Muscle layer of duodenum (tissue), 2 donors: ENCODE measurements at regions not wholly inside any gene's neighbourhood (a gene's known extent, or its start where the extent isn't known, plus 50 kb on each side); places are given as distances from the start of the nearest gene placed in this dataset.

Source experiments
- H3K27ac ChIP-seq: one replicate; pipeline ENCODE4 v1.7.0; 2013; ENCODE audit warnings: mild to moderate bottlenecking, low read length
- H3K27me3 ChIP-seq: one replicate; pipeline ENCODE4 v1.7.0; 2013; ENCODE audit warnings: low read depth, mild to moderate bottlenecking, control low read depth, low read length
- H3K36me3 ChIP-seq, 2 donors: one replicate each; pipeline ENCODE4 v1.7.0; 2013; ENCODE audit warnings: low read length in 2 of 2, control low read depth in 1 of 2, mild to moderate bottlenecking in 1 of 2; ENCODE audit not compliant: insufficient read depth in 2 of 2, control insufficient read depth in 1 of 2
- H3K4me1 ChIP-seq, 2 donors: one replicate each; pipeline ENCODE4 v1.7.0; 2013; ENCODE audit warnings: low read length in 2 of 2, mild to moderate bottlenecking in 2 of 2, control low read depth in 1 of 2, moderate library complexity in 1 of 2; ENCODE audit not compliant: insufficient read depth in 2 of 2, control insufficient read depth in 1 of 2
- H3K4me3 ChIP-seq, 2 donors: one replicate each; pipeline ENCODE4 v1.7.0; 2013; ENCODE audit warnings: low read length in 2 of 2, low read depth in 1 of 2, mild to moderate bottlenecking in 1 of 2
- H3K9me3 ChIP-seq, 2 donors: one replicate each; pipeline ENCODE4 v1.7.0; 2013; ENCODE audit warnings: low read length in 2 of 2, control low read depth in 1 of 2, mild to moderate bottlenecking in 1 of 2; ENCODE audit not compliant: control insufficient read depth in 1 of 2
- donor health status: healthy.

DNA sequence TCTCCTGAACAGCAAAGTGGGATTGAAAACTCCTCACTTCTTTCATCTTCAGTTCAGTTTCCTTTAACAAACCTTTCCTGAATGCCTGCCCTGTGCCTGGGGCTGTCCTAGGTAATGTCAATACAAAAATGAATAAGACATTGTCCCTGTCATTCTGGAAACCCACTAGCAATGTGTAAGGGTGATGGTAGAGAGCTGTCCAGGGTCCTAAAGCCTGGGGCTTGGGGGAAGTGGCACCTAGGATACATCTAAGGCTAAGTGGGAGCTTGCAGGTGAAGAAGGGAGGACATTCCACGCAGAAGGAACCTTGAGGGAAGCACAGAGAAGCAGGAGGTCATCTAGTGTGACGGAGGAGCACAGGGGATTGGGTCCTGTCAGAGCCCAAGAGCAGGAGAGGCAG, 212.7 kb upstream of the PPP2R3A start:
- H3K4me1 ChIP-seq = no peaks in the 10 kb centered on the region
- H3K4me3 ChIP-seq = no peak overlapping the region
- H3K27ac ChIP-seq = no peak overlapping the region
- H3K27me3 ChIP-seq = no peaks in the 10 kb centered on the region
- H3K9me3 ChIP-seq = no peaks in the 10 kb centered on the region
- no peaks in the 10 kb centered on the region for H3K36me3 ChIP-seq

GRCh38 chr3:135753506-135753905, 212.0 kb upstream of the PPP2R3A start:
- Histone ChIP-seq H3K27me3 (no peaks in the 10 kb centered on the region), H3K4me3 (no peak overlapping the region), H3K36me3 (no peaks in the 10 kb centered on the region), H3K27ac (no peak overlapping the region), H3K4me1 (no peaks in the 10 kb centered on the region), H3K9me3 (no peaks in the 10 kb centered on the region)

GRCh38 chr3:135755330-135756105, 210.0 kb upstream of the PPP2R3A start:
- no peak overlapping the region for H3K27ac ChIP-seq
- no peak overlapping the region for H3K4me3 ChIP-seq
- no peaks in the 10 kb centered on the region for H3K4me1 ChIP-seq
- H3K9me3 ChIP-seq = no peaks in the 10 kb centered on the region
- no peaks in the 10 kb centered on the region for H3K27me3 ChIP-seq
- no peaks in the 10 kb centered on the region for H3K36me3 ChIP-seq

DNA sequence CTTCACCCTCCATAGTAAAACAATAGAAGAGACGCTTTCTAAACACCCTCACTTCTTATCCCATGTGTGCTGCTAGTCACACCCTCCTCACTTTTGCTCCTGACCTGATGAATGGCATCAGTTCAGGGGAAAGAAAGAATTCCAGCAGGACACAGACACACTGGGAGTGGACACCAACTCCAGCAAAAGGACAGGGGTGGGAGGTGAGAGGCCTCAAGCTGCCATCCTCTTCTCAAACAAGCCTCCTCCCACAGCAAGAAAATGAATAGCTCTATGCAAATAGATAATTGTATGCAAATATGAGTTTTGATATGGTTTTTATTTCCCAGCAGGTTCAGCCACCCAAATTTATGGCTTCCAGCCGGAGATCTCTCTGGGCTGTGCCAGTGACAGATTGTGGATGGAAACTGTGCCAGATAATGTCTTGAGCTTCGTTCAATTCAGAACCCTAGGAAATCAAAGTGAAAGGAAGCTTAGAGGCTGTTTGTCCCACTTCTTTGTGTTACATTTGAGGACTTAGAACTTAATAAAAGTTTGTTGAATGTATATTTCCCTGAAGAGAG, 209.3 kb upstream of the PPP2R3A start:
- H3K9me3 ChIP-seq = no peaks in the 10 kb centered on the region
- no peaks in the 10 kb centered on the region for H3K36me3 ChIP-seq
- no peaks in the 10 kb centered on the region for H3K27me3 ChIP-seq

GRCh38 chr3:135757421-135757820, 208.1 kb upstream of the PPP2R3A start:
- H3K9me3 ChIP-seq = no peaks in the 10 kb centered on the region
- H3K4me1 ChIP-seq = no peaks in the 10 kb centered on the region
- H3K4me3 ChIP-seq = no peak overlapping the region
- H3K27me3 ChIP-seq = no peaks in the 10 kb centered on the region
- H3K36me3 ChIP-seq = no peaks in the 10 kb centered on the region
- no peak overlapping the region for H3K27ac ChIP-seq

More for the DNA sequence above, 209.3 kb upstream of the PPP2R3A start:
- no peak overlapping the region for H3K27ac ChIP-seq
- no peak overlapping the region for H3K4me3 ChIP-seq
- no peaks in the 10 kb centered on the region for H3K4me1 ChIP-seq

- H3K4me3 ChIP-seq = no peak overlapping the region
- H3K9me3 ChIP-seq = no peaks in the 10 kb centered on the region
- H3K4me1 ChIP-seq = no peaks in the 10 kb centered on the region
- no peaks in the 10 kb centered on the region for H3K27me3 ChIP-seq
- no peaks in the 10 kb centered on the region for H3K36me3 ChIP-seq
- H3K27ac ChIP-seq = no peak overlapping the region
Observed at GRCh38 chr3:135758961-135759360, 206.6 kb upstream of the PPP2R3A start.

DNA sequence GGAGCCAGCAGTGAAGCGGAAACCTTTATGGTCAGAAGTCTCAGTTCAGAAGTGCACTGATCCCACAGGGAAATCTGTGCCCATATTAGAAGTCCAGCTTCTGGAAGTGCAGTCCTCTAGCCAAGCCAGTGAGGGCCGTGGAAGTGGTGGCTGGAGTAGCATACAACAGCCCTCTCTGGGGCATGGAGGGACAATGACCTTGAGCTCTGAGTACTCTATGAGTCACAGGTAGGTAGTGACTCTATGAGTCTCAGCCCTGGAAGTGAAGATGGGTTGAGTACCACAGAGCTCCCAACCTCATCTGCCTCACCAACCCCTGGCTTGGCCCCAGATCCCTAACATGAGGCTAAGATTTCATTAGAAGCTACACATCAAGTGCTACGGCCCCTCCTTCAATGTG, 205.9 kb upstream of the PPP2R3A start:
- no peak overlapping the region for H3K4me3 ChIP-seq
- no peak overlapping the region for H3K27ac ChIP-seq
- no peaks in the 10 kb centered on the region for H3K9me3 ChIP-seq
- H3K36me3 ChIP-seq = no peaks in the 10 kb centered on the region
- H3K4me1 ChIP-seq = no peaks in the 10 kb centered on the region
- H3K27me3 ChIP-seq = no peaks in the 10 kb centered on the region

DNA sequence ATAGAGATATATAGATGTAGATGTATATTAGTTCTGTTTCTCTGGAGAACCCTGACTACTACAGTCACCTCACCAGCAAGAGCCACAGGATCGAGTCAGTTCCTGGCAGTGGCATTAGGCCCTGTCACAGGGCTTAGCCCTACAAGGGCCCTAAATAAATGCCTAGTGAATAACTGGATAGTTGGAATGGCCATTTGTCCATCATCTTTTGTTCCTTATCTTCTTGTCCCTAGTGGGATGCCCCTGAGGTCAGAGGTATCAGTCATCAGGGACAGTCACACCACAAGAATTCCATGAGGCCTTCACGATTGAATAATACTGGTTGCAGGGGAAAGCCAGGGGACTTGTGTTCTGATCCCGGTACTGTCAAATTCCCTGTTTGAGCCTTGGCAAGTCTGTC, 204.9 kb upstream of the PPP2R3A start:
- no peaks in the 10 kb centered on the region for H3K27me3 ChIP-seq
- H3K27ac ChIP-seq = no peak overlapping the region
- no peaks in the 10 kb centered on the region for H3K36me3 ChIP-seq
- peaks cover 0 to 4% of the 10 kb centered on the region in 2 donors for H3K9me3 ChIP-seq
- no peaks in the 10 kb centered on the region for H3K4me1 ChIP-seq
- no peak overlapping the region for H3K4me3 ChIP-seq

GRCh38 chr3:135762188-135762856, 203.2 kb upstream of the PPP2R3A start:
- H3K27ac ChIP-seq = no peak overlapping the region
- no peak overlapping the region for H3K4me3 ChIP-seq
- no peaks in the 10 kb centered on the region for H3K36me3 ChIP-seq
- no peaks in the 10 kb centered on the region for H3K27me3 ChIP-seq
- H3K4me1 ChIP-seq = no peaks in the 10 kb centered on the region
- H3K9me3 ChIP-seq = peaks cover 0 to 4% of the 10 kb centered on the region in 2 donors

GRCh38 chr3:135766115-135766514, 199.4 kb upstream of the PPP2R3A start:
- Histone ChIP-seq H3K4me3 (no peak overlapping the region), H3K36me3 (no peaks in the 10 kb centered on the region), H3K27me3 (no peaks in the 10 kb centered on the region), H3K4me1 (no peaks in the 10 kb centered on the region), H3K9me3 (peaks cover 0 to 4% of the 10 kb centered on the region in 2 donors), H3K27ac (no peak overlapping the region)

DNA sequence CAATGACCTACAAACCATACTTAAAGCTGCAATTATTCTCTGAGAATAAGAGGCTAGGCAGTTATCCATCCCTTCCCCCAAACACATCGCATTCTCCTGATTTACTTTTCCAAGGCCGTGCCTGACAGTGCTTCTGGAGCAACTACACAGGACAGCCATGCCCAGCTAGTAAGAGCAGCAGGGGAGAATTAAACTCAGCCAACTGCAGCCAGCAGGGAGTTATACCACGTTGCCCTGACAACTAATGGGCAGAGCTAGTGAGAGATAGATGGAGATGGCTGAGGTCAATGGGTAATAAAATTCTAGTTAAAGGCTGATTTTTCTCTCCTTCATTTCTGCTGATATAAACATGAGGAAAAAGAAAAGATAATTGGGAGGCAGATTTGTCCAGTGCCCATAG, 193.8 kb upstream of the PPP2R3A start:
- H3K9me3 ChIP-seq = no peaks in the 10 kb centered on the region
- no peaks in the 10 kb centered on the region for H3K4me1 ChIP-seq
- H3K27ac ChIP-seq = no peak overlapping the region
- H3K36me3 ChIP-seq = no peaks in the 10 kb centered on the region
- no peaks in the 10 kb centered on the region for H3K27me3 ChIP-seq
- no peak overlapping the region for H3K4me3 ChIP-seq
